AG04449 (cell line): ENCODE measurements at regions not wholly inside any gene's neighbourhood (a gene's known extent, or its start where the extent isn't known, plus 50 kb on each side); places are given as distances from the start of the nearest gene placed in this dataset.

ENCODE experiments used
- CTCF ChIA-PET: fragments of 350-600 bp; formaldehyde crosslinking; extraction: SDS; loops from one replicate; lab custom pipeline; 2021; ENCODE audit warnings: antibody characterized with exemption; lab: Yijun Ruan, JAX
- POLR2A ChIA-PET: fragments of 400-600, 350-600 bp; formaldehyde crosslinking; extraction: SDS; loops from one replicate; lab custom pipeline; 2020; ENCODE audit warnings: antibody characterized with exemption, inconsistent platforms; lab: Yijun Ruan, JAX
- DNase-seq: peaks from one replicate; pipeline ENCODE4 v3.0.0-alpha.2; 2010; ENCODE audit warnings: low read depth, low spot score
- H3K4me3 ChIP-seq: 2 replicates; pipeline ENCODE4 v1.5.1; 2011; ENCODE audit warnings: low read depth, mild to moderate bottlenecking, control low read depth, low read length
- TF ChIP-seq, protein P1 (sequence below): IDR thresholded peaks from one replicate; pipeline ENCODE4 v1.5.1; 2011; ENCODE audit warnings: mild to moderate bottlenecking, moderate library complexity, low read length, control low read depth, inconsistent platforms; ENCODE audit not compliant: insufficient read depth; ENCODE audit errors: missing control alignments

DNA sequence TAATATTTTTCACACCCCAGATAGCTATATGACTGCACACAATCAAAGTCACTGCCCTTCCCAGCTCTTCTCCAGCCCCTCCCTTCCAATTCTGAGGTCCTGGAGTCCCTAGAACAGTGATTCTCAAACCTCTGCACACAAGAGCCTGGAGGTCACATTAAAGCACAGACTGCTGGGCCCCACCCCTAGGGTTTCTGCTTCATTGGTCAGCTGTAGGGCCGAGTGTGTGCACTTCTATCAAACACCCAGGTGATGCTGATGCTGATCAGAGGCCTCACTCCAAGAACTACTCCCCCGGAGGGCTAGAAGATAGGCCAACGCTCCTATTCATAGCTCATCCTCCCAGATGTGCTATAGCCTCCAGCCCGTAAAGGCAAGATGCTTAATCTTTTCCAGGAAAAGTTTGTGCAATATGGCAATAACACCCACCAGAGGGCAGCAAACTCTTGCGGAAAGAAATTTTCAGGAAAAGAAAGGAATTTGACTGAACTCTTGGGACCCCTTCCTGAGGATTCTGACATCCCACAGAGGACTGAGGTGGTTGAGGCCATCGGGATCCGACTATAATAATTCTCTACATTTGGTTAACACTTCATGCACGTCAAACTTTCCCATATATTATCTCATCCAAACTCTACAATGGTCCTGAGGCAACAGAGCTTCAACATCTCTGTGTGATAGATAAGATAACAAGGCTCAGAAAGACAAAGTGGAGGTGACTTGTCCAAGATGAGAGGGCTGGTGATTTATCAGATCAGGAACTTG is 194.2 kb upstream of the PKDCC start:
- ChIA-PET CTCF (interaction anchor here (0.6 to 14.5 kb wide), 34 partner anchors 7 to 477 kb away, joined by 3 to 801 read pairs (median 5); no protein-coding TSS in a partner anchor), POLR2A (no interaction called here)
- no peak for DNase-seq

DNA sequence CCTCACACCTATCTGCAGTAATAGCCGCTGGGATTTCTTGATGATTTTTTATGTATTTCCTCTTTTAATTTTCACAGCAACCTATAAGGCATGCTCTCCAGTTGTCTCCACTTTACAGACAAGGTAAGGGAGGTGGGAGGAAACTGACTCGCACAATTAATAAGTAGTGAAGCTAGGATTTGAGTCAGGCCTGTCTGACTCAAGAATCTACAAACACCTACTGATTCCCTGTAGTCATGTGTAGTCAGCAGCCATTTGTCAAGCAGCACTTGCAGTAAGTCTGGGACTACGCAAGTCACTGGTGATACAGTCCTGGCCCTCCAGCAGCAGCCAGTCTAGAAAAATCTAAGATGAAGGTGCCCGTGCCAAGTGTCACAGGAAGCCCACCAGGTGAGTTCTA is 193.6 kb upstream of the PKDCC start:
- DNase-seq, result no peak
- TF ChIP-seq, protein P1, sequence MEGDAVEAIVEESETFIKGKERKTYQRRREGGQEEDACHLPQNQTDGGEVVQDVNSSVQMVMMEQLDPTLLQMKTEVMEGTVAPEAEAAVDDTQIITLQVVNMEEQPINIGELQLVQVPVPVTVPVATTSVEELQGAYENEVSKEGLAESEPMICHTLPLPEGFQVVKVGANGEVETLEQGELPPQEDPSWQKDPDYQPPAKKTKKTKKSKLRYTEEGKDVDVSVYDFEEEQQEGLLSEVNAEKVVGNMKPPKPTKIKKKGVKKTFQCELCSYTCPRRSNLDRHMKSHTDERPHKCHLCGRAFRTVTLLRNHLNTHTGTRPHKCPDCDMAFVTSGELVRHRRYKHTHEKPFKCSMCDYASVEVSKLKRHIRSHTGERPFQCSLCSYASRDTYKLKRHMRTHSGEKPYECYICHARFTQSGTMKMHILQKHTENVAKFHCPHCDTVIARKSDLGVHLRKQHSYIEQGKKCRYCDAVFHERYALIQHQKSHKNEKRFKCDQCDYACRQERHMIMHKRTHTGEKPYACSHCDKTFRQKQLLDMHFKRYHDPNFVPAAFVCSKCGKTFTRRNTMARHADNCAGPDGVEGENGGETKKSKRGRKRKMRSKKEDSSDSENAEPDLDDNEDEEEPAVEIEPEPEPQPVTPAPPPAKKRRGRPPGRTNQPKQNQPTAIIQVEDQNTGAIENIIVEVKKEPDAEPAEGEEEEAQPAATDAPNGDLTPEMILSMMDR, result no peak
- POLR2A ChIA-PET, result no interaction called here
- CTCF ChIA-PET, result interaction anchor here (0.6 to 14.5 kb wide), 26 partner anchors 7 to 477 kb away, joined by 3 to 801 read pairs (median 7); no protein-coding TSS in a partner anchor
- H3K4me3 ChIP-seq, result no peak overlapping the region

More for the DNA sequence above, 194.2 kb upstream of the PKDCC start:
- H3K4me3 ChIP-seq, result no peak overlapping the region
- TF ChIP-seq, protein P1, result peak; percentile 53

DNA sequence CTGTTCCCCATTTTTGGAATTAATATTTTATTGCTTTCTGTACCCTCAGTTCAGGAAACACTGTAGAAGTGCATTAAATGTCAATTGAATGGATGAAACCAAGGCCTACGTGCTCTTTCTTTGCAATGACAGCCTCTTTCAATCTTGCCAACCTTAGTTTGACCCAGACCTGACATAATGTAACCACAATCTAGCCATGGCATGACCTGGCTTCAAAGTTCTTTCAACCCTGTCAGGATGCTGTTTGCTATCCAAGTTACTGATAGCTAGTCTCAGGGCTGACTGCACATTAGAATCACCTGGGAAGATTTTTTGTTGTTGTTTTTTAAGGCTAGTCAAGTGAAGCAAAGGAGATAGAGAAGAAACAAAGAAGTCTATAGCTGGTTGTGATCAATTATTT is 190.9 kb upstream of the PKDCC start:
- CTCF ChIA-PET, result interaction anchor here (0.9 to 14.5 kb wide), 6 partner anchors 9 to 239 kb away, joined by 3 to 801 read pairs (median 6); no protein-coding TSS in a partner anchor
- no peak overlapping the region for H3K4me3 ChIP-seq
- no peak for DNase-seq
- TF ChIP-seq, protein P1, result no peak
- POLR2A ChIA-PET, result no interaction called here

GRCh38 chr2:41859615-41860514 is 188.0 kb upstream of the PKDCC start:
- ChIA-PET CTCF (interaction anchor here (1.2 to 3.5 kb wide), 9 partner anchors 7 to 237 kb away, joined by 3 to 68 read pairs (median 8); no protein-coding TSS in a partner anchor), POLR2A (no interaction called here)
- H3K4me3 ChIP-seq, result no peak overlapping the region
- no peak for DNase-seq
- TF ChIP-seq, protein P1, result no peak

- POLR2A ChIA-PET, result no interaction called here
Observed at GRCh38 chr2:41863062-41863461, 184.8 kb upstream of the PKDCC start.

More at GRCh38 chr2:41863062-41863461, 184.8 kb upstream of the PKDCC start:
- TF ChIP-seq, protein P1, result no peak
- no peak for DNase-seq
- CTCF ChIA-PET, result interaction anchor here (3.0 to 20.1 kb wide), 2 partner anchors 9 to 222 kb away, joined by 22 to 1155 read pairs; no protein-coding TSS in a partner anchor
- H3K4me3 ChIP-seq, result no peak overlapping the region
